ENCODE measurements at regions not wholly inside any gene's neighbourhood (a gene's known extent, or its start where the extent isn't known, plus 50 kb on each side); places are given as distances from the start of the nearest gene placed in this dataset.

GRCh38 chr21:41580758-41581554 is 73.0 kb upstream of the TMPRSS2 start:
- TF ChIP-seq, protein P1, sequence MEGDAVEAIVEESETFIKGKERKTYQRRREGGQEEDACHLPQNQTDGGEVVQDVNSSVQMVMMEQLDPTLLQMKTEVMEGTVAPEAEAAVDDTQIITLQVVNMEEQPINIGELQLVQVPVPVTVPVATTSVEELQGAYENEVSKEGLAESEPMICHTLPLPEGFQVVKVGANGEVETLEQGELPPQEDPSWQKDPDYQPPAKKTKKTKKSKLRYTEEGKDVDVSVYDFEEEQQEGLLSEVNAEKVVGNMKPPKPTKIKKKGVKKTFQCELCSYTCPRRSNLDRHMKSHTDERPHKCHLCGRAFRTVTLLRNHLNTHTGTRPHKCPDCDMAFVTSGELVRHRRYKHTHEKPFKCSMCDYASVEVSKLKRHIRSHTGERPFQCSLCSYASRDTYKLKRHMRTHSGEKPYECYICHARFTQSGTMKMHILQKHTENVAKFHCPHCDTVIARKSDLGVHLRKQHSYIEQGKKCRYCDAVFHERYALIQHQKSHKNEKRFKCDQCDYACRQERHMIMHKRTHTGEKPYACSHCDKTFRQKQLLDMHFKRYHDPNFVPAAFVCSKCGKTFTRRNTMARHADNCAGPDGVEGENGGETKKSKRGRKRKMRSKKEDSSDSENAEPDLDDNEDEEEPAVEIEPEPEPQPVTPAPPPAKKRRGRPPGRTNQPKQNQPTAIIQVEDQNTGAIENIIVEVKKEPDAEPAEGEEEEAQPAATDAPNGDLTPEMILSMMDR (IDR thresholded peaks at IDR 0.05; ENCODE audit: low read depth, low read length): no peak

DNA sequence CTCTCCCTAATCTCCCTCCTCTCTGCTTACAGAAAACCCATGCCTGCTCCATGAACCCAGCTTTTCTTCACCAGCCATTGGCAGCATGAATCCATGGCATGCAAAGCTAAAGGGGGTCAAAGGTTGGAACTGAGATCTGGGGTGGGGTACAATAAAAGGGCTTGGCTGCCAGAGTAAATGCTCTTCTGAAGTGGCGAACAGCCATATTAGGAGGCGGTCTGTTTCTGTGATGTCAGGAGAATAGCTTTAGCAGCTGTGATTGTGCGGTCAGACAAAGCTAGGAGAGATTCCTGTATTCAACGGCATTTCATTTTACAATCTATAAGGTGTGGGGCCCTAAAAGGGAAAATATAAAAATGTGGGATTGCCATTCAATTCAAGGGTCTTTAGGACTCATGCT is 71.7 kb upstream of the TMPRSS2 start:
- no peaks in the 10 kb centered on the region for H3K36me3 ChIP-seq
- no peaks in the 10 kb centered on the region for H3K27me3 ChIP-seq
- TF ChIP-seq, protein P1 (IDR thresholded peaks at IDR 0.05; ENCODE audit: low read depth, low read length): no peak
- DNase-seq: no peak
- H3K9me3 ChIP-seq: no peaks in the 10 kb centered on the region; the same call in 1 of the 2 replicates
- no peaks in the 10 kb centered on the region for H3K4me1 ChIP-seq
- no peak overlapping the region for H3K4me3 ChIP-seq (ENCODE audit: low read depth, low read length)

More at GRCh38 chr21:41580758-41581554, 73.0 kb upstream of the TMPRSS2 start:
- Histone ChIP-seq H3K9me3 (no peaks in the 10 kb centered on the region; the same call in 1 of the 2 replicates), H3K27me3 (no peaks in the 10 kb centered on the region), H3K4me3 (ENCODE audit: low read depth, low read length) (no peak overlapping the region), H3K36me3 (no peaks in the 10 kb centered on the region), H3K4me1 (no peaks in the 10 kb centered on the region)
- DNase-seq: no peak

- H3K4me3 ChIP-seq (ENCODE audit: low read depth, low read length): no peak overlapping the region
- H3K9me3 ChIP-seq: no peaks in the 10 kb centered on the region; the same call in 1 of the 2 replicates
- no peaks in the 10 kb centered on the region for H3K4me1 ChIP-seq
- no peaks in the 10 kb centered on the region for H3K36me3 ChIP-seq
- H3K27me3 ChIP-seq: no peaks in the 10 kb centered on the region
- TF ChIP-seq, protein P1 (IDR thresholded peaks at IDR 0.05; ENCODE audit: low read depth, low read length): no peak
- DNase-seq: no peak
These were observed 70.8 kb upstream of the TMPRSS2 start for GRCh38 chr21:41578716-41579115.

DNA sequence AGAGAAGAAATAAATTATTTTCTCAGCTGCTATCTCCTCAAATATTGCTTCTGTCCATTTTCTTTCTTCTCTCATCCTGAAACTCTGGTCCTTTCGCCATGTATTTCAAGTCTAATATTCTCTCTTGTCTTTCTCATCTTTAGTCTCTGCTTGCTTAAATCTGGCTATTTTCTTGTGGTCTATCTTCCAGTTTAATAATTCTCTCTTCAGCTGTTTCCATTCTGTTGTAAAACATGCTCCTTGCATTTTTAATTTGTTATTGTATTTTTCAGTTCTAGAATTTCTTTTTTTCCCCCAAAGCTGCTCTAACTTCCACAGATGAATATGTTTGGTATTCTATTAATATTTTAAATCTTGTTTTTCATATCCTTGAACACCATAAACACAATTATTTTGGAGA is 70.1 kb upstream of the TMPRSS2 start:
- H3K9me3 ChIP-seq: no peaks in the 10 kb centered on the region; the same call in 1 of the 2 replicates
- no peaks in the 10 kb centered on the region for H3K4me1 ChIP-seq
- H3K4me3 ChIP-seq (ENCODE audit: low read depth, low read length): no peak overlapping the region
- DNase-seq: no peak
- H3K36me3 ChIP-seq: no peaks in the 10 kb centered on the region
- TF ChIP-seq, protein P1 (IDR thresholded peaks at IDR 0.05; ENCODE audit: low read depth, low read length): no peak
- no peaks in the 10 kb centered on the region for H3K27me3 ChIP-seq

DNA sequence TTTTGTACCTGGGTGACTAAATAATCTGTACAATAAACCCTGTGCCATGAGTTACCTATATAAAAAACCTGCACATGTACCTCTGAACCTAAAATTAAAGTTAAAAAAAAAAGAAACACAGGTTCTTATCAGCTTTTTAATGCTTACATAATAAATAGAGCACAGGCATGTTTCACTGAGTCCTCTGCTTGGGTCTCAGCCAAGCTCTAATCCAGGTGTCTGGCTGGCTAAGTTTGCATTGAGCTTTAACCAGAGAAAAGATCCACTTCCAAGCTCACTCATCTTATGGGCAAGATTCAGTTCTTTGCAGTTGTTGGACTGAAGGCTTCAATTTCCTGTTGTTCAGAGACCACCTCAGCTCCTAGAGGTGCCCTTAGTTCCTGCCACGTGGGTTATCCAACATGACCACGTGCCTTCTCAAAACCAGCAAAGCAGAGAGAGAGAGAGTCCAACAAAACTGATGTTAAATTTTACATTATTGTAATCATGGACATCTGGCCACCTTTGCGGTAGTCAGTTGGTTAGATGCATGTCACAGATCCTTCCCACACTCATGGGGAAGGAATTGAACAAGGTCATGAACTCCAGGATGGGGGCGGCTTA is 68.2 kb upstream of the TMPRSS2 start:
- H3K36me3 ChIP-seq: no peaks in the 10 kb centered on the region
- H3K4me1 ChIP-seq: no peaks in the 10 kb centered on the region
- TF ChIP-seq, protein P1 (IDR thresholded peaks at IDR 0.05; ENCODE audit: low read depth, low read length): no peak
- DNase-seq: no peak
- no peak overlapping the region for H3K4me3 ChIP-seq (ENCODE audit: low read depth, low read length)
- H3K9me3 ChIP-seq: no peaks in the 10 kb centered on the region; the same call in 1 of the 2 replicates
- H3K27me3 ChIP-seq: no peaks in the 10 kb centered on the region
